ENCODE measurements at regions not wholly inside any gene's neighbourhood (a gene's known extent, or its start where the extent isn't known, plus 50 kb on each side); places are given as distances from the start of the nearest gene placed in this dataset.
"Not testable (repeated sequence)": the region's sequence is repeated elsewhere in the genome, so short reads cannot be mapped to it uniquely, and the experiment has no call there.

GRCh38 chr13:33554919-33555791 is 262.8 kb upstream of the RFC3 start:
- in situ Hi-C loops (cut with MboI; ENCODE audit: low sequenced_read_pairs, unreplicated experiment) = no loop called here
- TF ChIP-seq, protein P1, sequence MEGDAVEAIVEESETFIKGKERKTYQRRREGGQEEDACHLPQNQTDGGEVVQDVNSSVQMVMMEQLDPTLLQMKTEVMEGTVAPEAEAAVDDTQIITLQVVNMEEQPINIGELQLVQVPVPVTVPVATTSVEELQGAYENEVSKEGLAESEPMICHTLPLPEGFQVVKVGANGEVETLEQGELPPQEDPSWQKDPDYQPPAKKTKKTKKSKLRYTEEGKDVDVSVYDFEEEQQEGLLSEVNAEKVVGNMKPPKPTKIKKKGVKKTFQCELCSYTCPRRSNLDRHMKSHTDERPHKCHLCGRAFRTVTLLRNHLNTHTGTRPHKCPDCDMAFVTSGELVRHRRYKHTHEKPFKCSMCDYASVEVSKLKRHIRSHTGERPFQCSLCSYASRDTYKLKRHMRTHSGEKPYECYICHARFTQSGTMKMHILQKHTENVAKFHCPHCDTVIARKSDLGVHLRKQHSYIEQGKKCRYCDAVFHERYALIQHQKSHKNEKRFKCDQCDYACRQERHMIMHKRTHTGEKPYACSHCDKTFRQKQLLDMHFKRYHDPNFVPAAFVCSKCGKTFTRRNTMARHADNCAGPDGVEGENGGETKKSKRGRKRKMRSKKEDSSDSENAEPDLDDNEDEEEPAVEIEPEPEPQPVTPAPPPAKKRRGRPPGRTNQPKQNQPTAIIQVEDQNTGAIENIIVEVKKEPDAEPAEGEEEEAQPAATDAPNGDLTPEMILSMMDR (IDR thresholded peaks at IDR 0.05; ENCODE audit: borderline replicate concordance, control extremely low read depth, extremely low read depth, insufficient read depth, missing control alignments) = no peak
- DNase-seq (ENCODE audit: low spot score) = peak; percentile 38

DNA sequence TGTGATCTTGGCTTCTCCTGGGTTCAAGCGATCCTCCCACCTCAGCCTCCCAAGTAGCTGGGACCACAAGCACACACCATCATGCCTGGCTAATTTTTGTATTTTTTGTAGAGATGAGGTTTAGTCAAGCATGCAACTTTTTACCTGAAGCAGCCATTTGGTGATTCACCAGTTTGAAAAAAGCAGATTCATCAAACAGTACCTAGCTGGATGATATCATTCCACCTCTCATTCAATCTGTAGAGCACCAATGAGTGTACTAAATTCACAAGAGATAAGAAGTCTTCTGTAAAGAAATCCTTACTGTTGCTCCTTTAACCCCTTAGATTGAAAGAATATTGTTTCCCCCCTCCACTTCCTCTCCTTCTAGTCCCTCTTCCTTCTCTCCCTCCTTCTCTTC is 261.1 kb upstream of the RFC3 start:
- DNase-seq (ENCODE audit: low spot score) = no peak
- in situ Hi-C loops (cut with MboI; ENCODE audit: low sequenced_read_pairs, unreplicated experiment) = no loop called here
- TF ChIP-seq, protein P1 (IDR thresholded peaks at IDR 0.05; ENCODE audit: borderline replicate concordance, control extremely low read depth, extremely low read depth, insufficient read depth, missing control alignments) = no peak

GRCh38 chr13:33560726-33561125 is 257.2 kb upstream of the RFC3 start:
- TF ChIP-seq, protein P1 (IDR thresholded peaks at IDR 0.05; ENCODE audit: borderline replicate concordance, control extremely low read depth, extremely low read depth, insufficient read depth, missing control alignments) = no peak
- in situ Hi-C loops (cut with MboI; ENCODE audit: low sequenced_read_pairs, unreplicated experiment) = no loop called here
- no peak for DNase-seq (ENCODE audit: low spot score)

DNA sequence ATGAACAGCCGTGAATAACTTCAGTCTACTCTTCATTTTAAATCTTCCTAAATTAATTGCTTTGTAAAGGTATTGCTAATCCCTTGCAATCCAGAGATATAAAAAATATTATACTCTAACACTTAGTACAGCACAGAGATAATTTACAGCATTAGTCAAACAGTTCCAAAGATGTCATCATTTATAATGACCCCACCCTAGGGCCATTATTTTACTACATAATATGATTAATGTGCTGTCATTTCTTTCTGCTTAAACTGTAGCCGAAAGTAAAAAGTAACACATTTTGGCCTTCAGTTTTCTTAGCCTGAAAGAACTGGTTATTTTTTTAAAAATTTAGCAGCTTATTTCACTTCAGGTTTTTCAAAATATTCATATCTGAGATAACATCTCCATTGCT is 256.3 kb upstream of the RFC3 start:
- TF ChIP-seq, protein P1 (IDR thresholded peaks at IDR 0.05; ENCODE audit: borderline replicate concordance, control extremely low read depth, extremely low read depth, insufficient read depth, missing control alignments) = no peak
- in situ Hi-C loops (cut with MboI; ENCODE audit: low sequenced_read_pairs, unreplicated experiment) = no loop called here
- no peak for DNase-seq (ENCODE audit: low spot score)

DNA sequence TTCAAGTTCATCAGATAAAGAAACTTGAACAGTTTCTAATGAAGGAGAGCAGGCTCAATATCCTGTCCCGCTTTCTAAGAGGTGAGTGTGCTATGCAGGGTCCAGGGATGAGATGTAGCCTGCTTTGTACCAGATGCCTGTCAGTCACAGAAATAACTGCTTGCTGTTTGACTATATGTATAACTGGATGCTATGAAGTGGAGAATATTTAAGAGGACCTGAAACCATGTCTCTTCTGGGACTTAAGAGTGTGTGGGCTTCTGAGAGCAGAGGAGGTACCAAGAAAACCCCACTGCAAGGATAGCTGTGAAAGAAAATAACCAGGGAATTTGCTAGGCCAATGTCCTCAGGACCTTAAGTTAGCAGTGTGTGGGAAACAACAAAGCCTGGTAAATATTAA is 246.3 kb upstream of the RFC3 start:
- in situ Hi-C loops (cut with MboI; ENCODE audit: low sequenced_read_pairs, unreplicated experiment) = no loop called here
- DNase-seq (ENCODE audit: low spot score) = peak; percentile 25
- TF ChIP-seq, protein P1 (IDR thresholded peaks at IDR 0.05; ENCODE audit: borderline replicate concordance, control extremely low read depth, extremely low read depth, insufficient read depth, missing control alignments) = no peak

DNA sequence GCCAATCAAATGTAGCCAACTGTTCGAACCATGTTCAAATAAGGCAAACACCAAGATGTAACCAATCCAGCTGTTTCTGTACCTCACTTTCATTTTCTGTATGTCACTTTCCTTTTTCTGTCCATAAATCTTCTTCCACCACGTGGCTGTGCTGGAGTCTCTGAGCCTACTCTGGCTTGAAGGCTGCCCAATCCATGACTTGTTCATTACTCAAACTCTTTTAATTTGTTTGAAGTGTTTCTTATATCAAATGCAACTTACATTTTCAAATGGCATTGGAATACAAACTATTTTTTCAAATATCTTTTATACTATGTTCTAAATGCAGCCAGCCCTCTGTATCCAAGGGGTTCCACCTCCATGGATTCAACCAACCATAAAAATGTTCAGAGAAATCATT is 245.6 kb upstream of the RFC3 start:
- DNase-seq (ENCODE audit: low spot score); in situ Hi-C loops (cut with MboI; ENCODE audit: low sequenced_read_pairs, unreplicated experiment): not testable (repeated sequence)

DNA sequence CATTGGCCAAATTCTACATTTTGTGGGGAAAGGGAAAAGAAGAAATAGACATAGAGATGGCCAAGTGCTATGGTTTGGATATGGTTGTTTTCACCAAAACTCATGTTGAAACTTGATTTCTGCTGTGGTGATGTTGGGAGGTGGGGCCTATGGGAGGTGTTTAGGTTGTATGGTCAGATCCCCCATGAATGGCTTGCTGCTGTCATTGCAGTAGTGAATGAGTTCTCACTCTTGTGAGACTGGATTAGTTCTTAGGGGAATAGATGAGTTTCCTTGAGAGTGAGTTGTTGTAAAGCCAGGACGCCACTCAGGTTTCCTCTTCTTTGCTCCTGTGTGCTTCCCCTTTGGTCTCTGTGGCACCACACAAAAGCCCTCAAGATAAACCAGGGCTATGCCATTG is 242.6 kb upstream of the RFC3 start:
- in situ Hi-C loops (cut with MboI; ENCODE audit: low sequenced_read_pairs, unreplicated experiment) = no loop called here
- no peak for DNase-seq (ENCODE audit: low spot score)
- TF ChIP-seq, protein P1 (IDR thresholded peaks at IDR 0.05; ENCODE audit: borderline replicate concordance, control extremely low read depth, extremely low read depth, insufficient read depth, missing control alignments) = no peak

Data from GM13976 (cell line).